ENCODE measurements at regions not wholly inside any gene's neighbourhood (a gene's known extent, or its start where the extent isn't known, plus 50 kb on each side); places are given as distances from the start of the nearest gene placed in this dataset.
A peak's percentile ranks its signal among the peaks of the same experiment; 100 is the strongest.

DNA sequence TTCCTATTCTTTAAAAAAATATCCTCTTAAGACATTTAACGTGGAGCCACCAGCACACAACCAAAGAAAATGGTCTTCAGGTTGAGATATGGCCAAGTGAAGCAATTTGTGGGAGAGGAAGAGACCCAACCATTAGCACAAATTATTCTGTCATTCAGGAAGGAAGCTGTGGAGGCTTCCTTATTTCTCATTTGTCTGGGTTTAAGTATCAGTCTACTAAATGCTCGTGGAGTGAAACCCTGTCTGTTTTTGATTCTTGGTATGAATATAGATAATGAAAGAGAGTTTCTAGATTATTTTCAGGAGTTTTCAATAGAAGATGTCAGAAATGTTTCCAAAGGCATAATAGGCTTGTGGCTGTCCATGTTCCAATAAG is 125.1 kb downstream of the GPR65 start:
- Histone ChIP-seq H3K4me3 (ENCODE audit: extremely low read depth in 1 of 4, insufficient read depth in 2 of 4, low read depth in 3 of 4, low read length in 4 of 4) (no peak overlapping the region), H3K27me3 (replicated peaks in 1 of 4; ENCODE audit: control insufficient read depth in 3 of 4, extremely low read depth in 1 of 4, insufficient read depth in 3 of 4, low read length in 3 of 4) (peaks cover 0 to 1% (median 0%) of the 10 kb centered on the region in 4 experiments; a peak in 1 of 7 replicates), H2BK20ac (ENCODE audit: low read length) (no peak overlapping the region), H2AFZ (ENCODE audit: low read length) (peak overlapping the region; percentile 12; the same call in 1 of the 2 replicates), H2BK12ac (ENCODE audit: low read depth, low read length) (no peak overlapping the region), H3K4me2 (ENCODE audit: insufficient read depth in 1 of 2, low read depth in 2 of 2, low read length in 2 of 2) (no peak overlapping the region), H3K9me3 (ENCODE audit: insufficient read depth in 2 of 2, low read depth in 1 of 2, low read length in 1 of 2) (no peaks in the 10 kb centered on the region), H3K4me1 (replicated peaks in 1 of 4; ENCODE audit: control insufficient read depth in 3 of 4, insufficient read depth in 4 of 4, low read length in 3 of 4) (no peaks in the 10 kb centered on the region), H2BK5ac (ENCODE audit: low read depth, low read length) (no peak overlapping the region), H4K5ac (ENCODE audit: insufficient read length, low read depth, low read length) (no peak overlapping the region), H3K9ac (replicated peaks in 1 of 4; ENCODE audit: extremely low read depth in 1 of 4, low read depth in 3 of 4, low read length in 3 of 4) (no peak overlapping the region), H2BK120ac (replicated peaks; ENCODE audit: low read depth, low read length) (no peak overlapping the region), H3K18ac (ENCODE audit: extremely low read depth, low read length) (no peak overlapping the region), H3K4ac (replicated peaks; ENCODE audit: insufficient read length, low read depth, low read length) (no peak overlapping the region), H4K20me1 (replicated peaks in 1 of 2; ENCODE audit: control insufficient read depth in 1 of 2, insufficient read depth in 2 of 2, low read length in 2 of 2) (no peaks in the 10 kb centered on the region), H3K56ac (replicated peaks; ENCODE audit: insufficient read length, low read depth, low read length) (no peak overlapping the region), H3K36me3 (ENCODE audit: control insufficient read depth in 2 of 4, insufficient read depth in 4 of 4, low read length in 3 of 4) (no peaks in the 10 kb centered on the region), H2BK15ac (ENCODE audit: low read length) (no peak overlapping the region), H3K23me2 (ENCODE audit: low read depth, low read length) (no peaks in the 10 kb centered on the region), H3K79me1 (ENCODE audit: low read depth, low read length) (no peaks in the 10 kb centered on the region), H4K91ac (replicated peaks; ENCODE audit: insufficient read length, low read length) (no peak overlapping the region), H2AK5ac (ENCODE audit: low read depth, low read length) (no peak overlapping the region), H4K8ac (ENCODE audit: extremely low read depth, insufficient read depth, low read length) (no peak overlapping the region), H3K23ac (ENCODE audit: insufficient read length) (no peak overlapping the region), H3K14ac (ENCODE audit: insufficient read length) (no peak overlapping the region), H3K79me2 (ENCODE audit: control insufficient read depth in 1 of 2, insufficient read depth in 2 of 2, low read length in 2 of 2) (no peaks in the 10 kb centered on the region), H3K27ac (ENCODE audit: low read depth, low read length) (no peak overlapping the region)
- CTCF ChIA-PET (ENCODE audit: partially characterized antibody), result interaction anchor here (0.6 to 1.4 kb wide), 9 partner anchors 10 to 1118 kb away, joined by 3 to 5 read pairs (median 3); no protein-coding TSS in a partner anchor
- no peak for FAIRE-seq
- no peak for DNase-seq (ENCODE audit: low read depth in 1 of 2, low spot score in 2 of 2)
- no peak for TF ChIP-seq ZNF274 (IDR thresholded peaks at IDR 0.05; ENCODE audit: borderline replicate concordance, extremely low read depth, low read length)
- POLR2A ChIA-PET (ENCODE audit: partially characterized antibody), result interaction anchor here (0.7 kb wide), 1 partner anchor 138 kb away, joined by 3 read pairs; no protein-coding TSS in a partner anchor
- WGBS, 2 experiments (ENCODE audit: extremely low coverage in 1 of 2, insufficient coverage in 1 of 2, insufficient read length in 1 of 2, insufficient replicate concordance in 2 of 2, low coverage in 1 of 2, low lambda C conversion rate in 2 of 2, missing lambda C conversion rate in 1 of 2), result 90% methylated on average over 2 of the region's 2 CpGs; no CpG with 5 or more reads in 1 of the 2 experiments
